ENCODE measurements at regions not wholly inside any gene's neighbourhood (a gene's known extent, or its start where the extent isn't known, plus 50 kb on each side); places are given as distances from the start of the nearest gene placed in this dataset.

DNA sequence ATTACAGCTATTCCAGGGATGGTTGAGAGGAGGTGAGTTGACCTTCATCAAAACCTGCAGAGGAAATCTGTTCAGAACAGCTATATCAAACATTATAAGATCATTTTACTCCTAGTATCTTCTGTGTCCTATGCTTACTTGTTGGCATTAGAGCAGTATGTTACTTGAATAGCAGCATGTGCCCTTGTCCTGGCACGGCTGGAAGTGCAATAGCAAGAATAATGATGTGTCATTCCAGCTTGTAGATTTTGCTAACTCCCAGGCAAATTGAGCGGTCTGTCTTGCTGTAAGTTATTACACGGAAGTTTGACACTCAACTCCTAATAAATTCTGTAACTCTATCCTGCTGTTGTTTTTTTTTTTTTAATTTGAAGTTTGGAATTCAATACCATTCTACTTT lies 385.5 kb downstream of the TENT5A start:
- TF ChIP-seq, protein P1, sequence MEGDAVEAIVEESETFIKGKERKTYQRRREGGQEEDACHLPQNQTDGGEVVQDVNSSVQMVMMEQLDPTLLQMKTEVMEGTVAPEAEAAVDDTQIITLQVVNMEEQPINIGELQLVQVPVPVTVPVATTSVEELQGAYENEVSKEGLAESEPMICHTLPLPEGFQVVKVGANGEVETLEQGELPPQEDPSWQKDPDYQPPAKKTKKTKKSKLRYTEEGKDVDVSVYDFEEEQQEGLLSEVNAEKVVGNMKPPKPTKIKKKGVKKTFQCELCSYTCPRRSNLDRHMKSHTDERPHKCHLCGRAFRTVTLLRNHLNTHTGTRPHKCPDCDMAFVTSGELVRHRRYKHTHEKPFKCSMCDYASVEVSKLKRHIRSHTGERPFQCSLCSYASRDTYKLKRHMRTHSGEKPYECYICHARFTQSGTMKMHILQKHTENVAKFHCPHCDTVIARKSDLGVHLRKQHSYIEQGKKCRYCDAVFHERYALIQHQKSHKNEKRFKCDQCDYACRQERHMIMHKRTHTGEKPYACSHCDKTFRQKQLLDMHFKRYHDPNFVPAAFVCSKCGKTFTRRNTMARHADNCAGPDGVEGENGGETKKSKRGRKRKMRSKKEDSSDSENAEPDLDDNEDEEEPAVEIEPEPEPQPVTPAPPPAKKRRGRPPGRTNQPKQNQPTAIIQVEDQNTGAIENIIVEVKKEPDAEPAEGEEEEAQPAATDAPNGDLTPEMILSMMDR (IDR thresholded peaks at IDR 0.05), result no peak
- no peak for TF ChIP-seq POLR2A (IDR thresholded peaks at IDR 0.05)

Data from testis (tissue), 2 donors.